GM12864 (cell line): ENCODE measurements at regions not wholly inside any gene's neighbourhood (a gene's known extent, or its start where the extent isn't known, plus 50 kb on each side); places are given as distances from the start of the nearest gene placed in this dataset.

Experiments used
- DNase-seq: peaks from one replicate; pipeline ENCODE4 v3.0.0-alpha.2; 2011; ENCODE audit warnings: low read depth
- H3K4me3 ChIP-seq: 2 replicates; pipeline ENCODE4 v1.5.1; 2011; ENCODE audit warnings: mild to moderate bottlenecking, low read depth, low read length, control low read depth
- TF ChIP-seq, protein P1 (sequence below): IDR thresholded peaks from 2 replicates; pipeline ENCODE4 v1.5.1; 2011; ENCODE audit warnings: low read depth, mild to moderate bottlenecking, moderate library complexity, low read length, control low read depth, inconsistent platforms; ENCODE audit errors: missing control alignments

GRCh38 chr1:69377507-69377906 is 190.2 kb upstream of the LRRC7 start:
- H3K4me3 ChIP-seq = no peak overlapping the region
- no peak for DNase-seq
- TF ChIP-seq, protein P1, sequence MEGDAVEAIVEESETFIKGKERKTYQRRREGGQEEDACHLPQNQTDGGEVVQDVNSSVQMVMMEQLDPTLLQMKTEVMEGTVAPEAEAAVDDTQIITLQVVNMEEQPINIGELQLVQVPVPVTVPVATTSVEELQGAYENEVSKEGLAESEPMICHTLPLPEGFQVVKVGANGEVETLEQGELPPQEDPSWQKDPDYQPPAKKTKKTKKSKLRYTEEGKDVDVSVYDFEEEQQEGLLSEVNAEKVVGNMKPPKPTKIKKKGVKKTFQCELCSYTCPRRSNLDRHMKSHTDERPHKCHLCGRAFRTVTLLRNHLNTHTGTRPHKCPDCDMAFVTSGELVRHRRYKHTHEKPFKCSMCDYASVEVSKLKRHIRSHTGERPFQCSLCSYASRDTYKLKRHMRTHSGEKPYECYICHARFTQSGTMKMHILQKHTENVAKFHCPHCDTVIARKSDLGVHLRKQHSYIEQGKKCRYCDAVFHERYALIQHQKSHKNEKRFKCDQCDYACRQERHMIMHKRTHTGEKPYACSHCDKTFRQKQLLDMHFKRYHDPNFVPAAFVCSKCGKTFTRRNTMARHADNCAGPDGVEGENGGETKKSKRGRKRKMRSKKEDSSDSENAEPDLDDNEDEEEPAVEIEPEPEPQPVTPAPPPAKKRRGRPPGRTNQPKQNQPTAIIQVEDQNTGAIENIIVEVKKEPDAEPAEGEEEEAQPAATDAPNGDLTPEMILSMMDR = no peak

DNA sequence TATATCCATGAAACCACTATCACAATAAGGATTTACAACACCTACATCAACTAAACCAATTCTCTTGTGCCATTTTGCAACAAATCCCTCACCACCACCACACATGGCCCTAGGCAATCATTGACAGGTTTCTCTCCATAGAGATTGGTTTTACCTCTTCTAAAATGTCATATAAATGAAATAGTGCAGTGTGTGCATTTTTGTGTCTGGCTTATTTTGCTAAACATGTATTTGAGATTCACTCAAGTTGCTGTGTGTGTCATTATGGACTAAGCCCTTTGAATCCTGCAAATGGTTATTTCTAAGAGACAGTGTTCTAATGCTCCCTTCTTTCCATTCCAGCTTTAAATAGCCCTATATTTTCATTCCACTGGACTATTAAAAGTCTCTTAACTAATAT is 179.7 kb upstream of the LRRC7 start:
- DNase-seq = no peak
- H3K4me3 ChIP-seq = no peak overlapping the region
- TF ChIP-seq, protein P1 = no peak

- no peak for DNase-seq
- TF ChIP-seq, protein P1 = no peak
- no peak overlapping the region for H3K4me3 ChIP-seq
These were observed 167.6 kb upstream of the LRRC7 start for GRCh38 chr1:69400128-69400527.

DNA sequence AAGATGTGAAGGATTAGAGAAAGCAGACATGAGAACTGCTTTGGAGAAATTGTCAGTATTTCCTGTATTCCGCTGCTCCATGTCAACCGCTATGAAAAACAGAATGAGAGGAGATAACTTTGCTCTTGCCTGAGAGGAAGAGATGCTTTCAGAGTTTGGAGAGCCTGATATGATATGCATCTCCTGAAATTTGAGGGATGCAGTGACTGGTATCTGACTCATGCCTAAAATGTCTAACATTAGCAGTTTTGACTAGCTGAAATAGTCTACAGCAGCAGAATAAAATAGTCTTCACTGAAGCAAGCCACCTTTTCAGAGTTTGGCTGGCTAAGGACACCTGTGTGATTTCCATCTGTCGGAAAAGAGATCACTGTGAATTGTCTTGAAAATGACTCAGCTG is 165.8 kb upstream of the LRRC7 start:
- H3K4me3 ChIP-seq = no peak overlapping the region
- TF ChIP-seq, protein P1 = no peak
- DNase-seq = no peak

- no peak overlapping the region for H3K4me3 ChIP-seq
- DNase-seq = no peak
- TF ChIP-seq, protein P1 = no peak
These were observed 163.9 kb upstream of the LRRC7 start for GRCh38 chr1:69403756-69404320.

GRCh38 chr1:69404486-69404885 is 163.2 kb upstream of the LRRC7 start:
- no peak overlapping the region for H3K4me3 ChIP-seq
- TF ChIP-seq, protein P1 = no peak
- no peak for DNase-seq

GRCh38 chr1:69406244-69406643 is 161.5 kb upstream of the LRRC7 start:
- DNase-seq = no peak
- no peak overlapping the region for H3K4me3 ChIP-seq
- TF ChIP-seq, protein P1 = no peak
